GM19438 (cell line): ENCODE measurements at regions not wholly inside any gene's neighbourhood (a gene's known extent, or its start where the extent isn't known, plus 50 kb on each side); places are given as distances from the start of the nearest gene placed in this dataset.

ENCODE experiments used
- ATAC-seq: cut with Tn5 transposase; IDR thresholded peaks from one replicate; pipeline ENCODE4 v1.9.1; 2021; ENCODE audit warnings: low read depth; ENCODE audit not compliant: unreplicated experiment

GRCh38 chr18:46338766-46339165, 234.6 kb downstream of the HAUS1 start:
- no peak for ATAC-seq

GRCh38 chr18:46340716-46341115, 236.5 kb downstream of the HAUS1 start:
- no peak for ATAC-seq

- no peak for ATAC-seq
Observed at GRCh38 chr18:46341986-46342525, 237.9 kb downstream of the HAUS1 start.

- no peak for ATAC-seq
Observed at GRCh38 chr18:46343456-46343855, 239.3 kb downstream of the HAUS1 start.

- peak; percentile 82 for ATAC-seq
Observed at GRCh38 chr18:46343931-46344372, 239.8 kb downstream of the HAUS1 start.

- no peak for ATAC-seq
Observed at GRCh38 chr18:46344416-46345180, 240.4 kb downstream of the HAUS1 start.

GRCh38 chr18:46345181-46345465, 240.9 kb downstream of the HAUS1 start:
- ATAC-seq: no peak

GRCh38 chr18:46346213-46346612, 242.0 kb downstream of the HAUS1 start:
- ATAC-seq: no peak

- no peak for ATAC-seq
Observed at GRCh38 chr18:46346896-46347630, 242.9 kb downstream of the HAUS1 start.

- no peak for ATAC-seq
Observed at GRCh38 chr18:46350598-46351159, 246.5 kb downstream of the HAUS1 start.

- no peak for ATAC-seq
Observed at GRCh38 chr18:46352520-46353250, 248.5 kb downstream of the HAUS1 start.

- no peak for ATAC-seq
Observed at GRCh38 chr18:46353460-46353859, 249.3 kb downstream of the HAUS1 start.

- ATAC-seq: no peak
Observed at GRCh38 chr18:46356278-46357033, 252.3 kb downstream of the HAUS1 start.

GRCh38 chr18:46360102-46360699, 256.0 kb downstream of the HAUS1 start:
- ATAC-seq: no peak

- ATAC-seq: no peak
Observed at GRCh38 chr18:46360866-46361265, 256.7 kb downstream of the HAUS1 start.

- no peak for ATAC-seq
Observed at GRCh38 chr18:46362533-46362932, 258.3 kb downstream of the HAUS1 start.

GRCh38 chr18:46364048-46364447, 259.9 kb downstream of the HAUS1 start:
- no peak for ATAC-seq

GRCh38 chr18:46366201-46366600, 262.0 kb downstream of the HAUS1 start:
- ATAC-seq: no peak

- no peak for ATAC-seq
Observed at GRCh38 chr18:46366751-46367376, 262.7 kb downstream of the HAUS1 start.
